HG03060 (cell line): ENCODE measurements at regions not wholly inside any gene's neighbourhood (a gene's known extent, or its start where the extent isn't known, plus 50 kb on each side); places are given as distances from the start of the nearest gene placed in this dataset.

Source experiments
- ATAC-seq: cut with Tn5 transposase; IDR thresholded peaks from one replicate; pipeline ENCODE4 v1.9.1; 2021; ENCODE audit warnings: low read depth, moderate number of reproducible peaks; ENCODE audit not compliant: unreplicated experiment

- ATAC-seq = no peak
Observed at GRCh38 chr14:101480022-101480746, 81.1 kb upstream of the DIO3 start.

- no peak for ATAC-seq
Observed at GRCh38 chr14:101480747-101481530, 80.4 kb upstream of the DIO3 start.

- no peak for ATAC-seq
Observed at GRCh38 chr14:101481557-101481956, 79.7 kb upstream of the DIO3 start.

- ATAC-seq = no peak
Observed at GRCh38 chr14:101482066-101482465, 79.2 kb upstream of the DIO3 start.

- no peak for ATAC-seq
Observed at GRCh38 chr14:101483829-101484228, 77.5 kb upstream of the DIO3 start.

- no peak for ATAC-seq
Observed at GRCh38 chr14:101489092-101489760, 72.1 kb upstream of the DIO3 start.

GRCh38 chr14:101490771-101491170 lies 70.5 kb upstream of the DIO3 start:
- ATAC-seq = no peak

- no peak for ATAC-seq
Observed at GRCh38 chr14:101491841-101492240, 69.5 kb upstream of the DIO3 start.

- ATAC-seq = no peak
Observed at GRCh38 chr14:101492716-101493115, 68.6 kb upstream of the DIO3 start.

GRCh38 chr14:101494826-101495225 lies 66.5 kb upstream of the DIO3 start:
- ATAC-seq = no peak

GRCh38 chr14:101495284-101495683 lies 66.0 kb upstream of the DIO3 start:
- ATAC-seq = no peak

GRCh38 chr14:101495827-101496775 lies 65.2 kb upstream of the DIO3 start:
- ATAC-seq = no peak

- ATAC-seq = no peak
Observed at GRCh38 chr14:101496776-101497683, 64.3 kb upstream of the DIO3 start.

- ATAC-seq = no peak
Observed at GRCh38 chr14:101497684-101498525, 63.4 kb upstream of the DIO3 start.

- no peak for ATAC-seq
Observed at GRCh38 chr14:101498526-101498860, 62.8 kb upstream of the DIO3 start.

- ATAC-seq = no peak
Observed at GRCh38 chr14:101499080-101499479, 62.2 kb upstream of the DIO3 start.

- ATAC-seq = no peak
Observed at GRCh38 chr14:101499513-101499912, 61.8 kb upstream of the DIO3 start.

GRCh38 chr14:101500061-101500460 lies 61.2 kb upstream of the DIO3 start:
- ATAC-seq = no peak

- ATAC-seq = no peak
Observed at GRCh38 chr14:101500681-101501080, 60.6 kb upstream of the DIO3 start.
